GM13976 (cell line): ENCODE measurements at regions not wholly inside any gene's neighbourhood (a gene's known extent, or its start where the extent isn't known, plus 50 kb on each side); places are given as distances from the start of the nearest gene placed in this dataset.

Experiments
- DNase-seq: peaks from one replicate; pipeline ENCODE4 v3.0.0; 2012; ENCODE audit warnings: low spot score
- in situ Hi-C: fragments of 300-500 bp; cut with MboI; formaldehyde crosslinking; loops from one replicate; pipeline ENCODE4 v1.12.0; 2022; ENCODE audit warnings: low sequenced_read_pairs, mixed read lengths, inconsistent platforms; ENCODE audit not compliant: unreplicated experiment
- TF ChIP-seq, protein P1 (sequence below): IDR thresholded peaks from 2 replicates; pipeline ENCODE4 v1.5.1; 2012; ENCODE audit warnings: borderline replicate concordance, mild to moderate bottlenecking; ENCODE audit not compliant: insufficient read depth; ENCODE audit errors: extremely low read depth, missing control alignments, control extremely low read depth

DNA sequence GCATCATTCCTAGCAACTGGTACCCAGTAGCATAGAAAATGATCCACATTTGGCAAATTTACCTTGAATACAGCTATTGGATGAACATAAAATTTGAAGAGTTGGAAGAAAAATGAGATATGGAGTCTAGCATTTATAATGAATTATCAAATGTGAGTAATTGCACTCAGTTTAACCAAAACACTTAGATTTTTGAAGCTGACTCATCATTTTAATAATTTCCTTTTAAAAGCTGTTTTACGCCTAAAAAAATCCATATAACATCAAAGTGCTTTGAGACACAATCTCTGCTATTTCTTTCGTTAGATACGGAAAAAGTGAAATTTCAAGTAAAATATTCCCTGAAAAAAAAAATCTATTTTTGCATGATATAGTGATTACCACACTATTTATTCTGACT is 767.4 kb downstream of the ROBO2 start:
- TF ChIP-seq, protein P1, sequence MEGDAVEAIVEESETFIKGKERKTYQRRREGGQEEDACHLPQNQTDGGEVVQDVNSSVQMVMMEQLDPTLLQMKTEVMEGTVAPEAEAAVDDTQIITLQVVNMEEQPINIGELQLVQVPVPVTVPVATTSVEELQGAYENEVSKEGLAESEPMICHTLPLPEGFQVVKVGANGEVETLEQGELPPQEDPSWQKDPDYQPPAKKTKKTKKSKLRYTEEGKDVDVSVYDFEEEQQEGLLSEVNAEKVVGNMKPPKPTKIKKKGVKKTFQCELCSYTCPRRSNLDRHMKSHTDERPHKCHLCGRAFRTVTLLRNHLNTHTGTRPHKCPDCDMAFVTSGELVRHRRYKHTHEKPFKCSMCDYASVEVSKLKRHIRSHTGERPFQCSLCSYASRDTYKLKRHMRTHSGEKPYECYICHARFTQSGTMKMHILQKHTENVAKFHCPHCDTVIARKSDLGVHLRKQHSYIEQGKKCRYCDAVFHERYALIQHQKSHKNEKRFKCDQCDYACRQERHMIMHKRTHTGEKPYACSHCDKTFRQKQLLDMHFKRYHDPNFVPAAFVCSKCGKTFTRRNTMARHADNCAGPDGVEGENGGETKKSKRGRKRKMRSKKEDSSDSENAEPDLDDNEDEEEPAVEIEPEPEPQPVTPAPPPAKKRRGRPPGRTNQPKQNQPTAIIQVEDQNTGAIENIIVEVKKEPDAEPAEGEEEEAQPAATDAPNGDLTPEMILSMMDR: no peak

GRCh38 chr3:77814845-77815244 is 774.9 kb downstream of the ROBO2 start:
- no peak for DNase-seq
- TF ChIP-seq, protein P1: no peak
- in situ Hi-C loops: no loop called here

More for the DNA sequence above, 767.4 kb downstream of the ROBO2 start:
- DNase-seq: no peak
- in situ Hi-C loops: no loop called here

GRCh38 chr3:77815467-77815866 is 775.6 kb downstream of the ROBO2 start:
- in situ Hi-C loops: no loop called here
- TF ChIP-seq, protein P1: no peak
- DNase-seq: no peak

DNA sequence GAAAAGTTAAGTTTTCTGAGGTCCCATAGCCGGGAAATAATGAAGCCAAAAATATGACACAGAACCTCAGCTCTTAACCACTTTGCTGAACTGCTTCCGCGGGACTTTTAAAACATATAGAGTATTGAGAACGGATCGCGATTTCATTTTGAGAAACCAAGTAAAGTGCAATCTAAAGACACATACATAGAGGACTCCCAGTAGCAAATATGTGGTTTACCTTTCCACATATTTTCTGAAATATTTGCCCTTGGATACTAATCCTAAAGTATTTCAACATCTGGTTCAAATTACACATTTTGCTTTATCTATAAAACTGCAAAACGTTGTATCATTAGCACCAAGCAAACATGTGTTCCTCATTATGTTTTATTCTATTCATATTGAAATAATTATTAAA is 776.5 kb downstream of the ROBO2 start:
- DNase-seq: no peak
- in situ Hi-C loops: no loop called here
- TF ChIP-seq, protein P1: no peak

- TF ChIP-seq, protein P1: no peak
- DNase-seq: no peak
- in situ Hi-C loops: no loop called here
These were observed 785.3 kb downstream of the ROBO2 start for GRCh38 chr3:77825001-77825827.

DNA sequence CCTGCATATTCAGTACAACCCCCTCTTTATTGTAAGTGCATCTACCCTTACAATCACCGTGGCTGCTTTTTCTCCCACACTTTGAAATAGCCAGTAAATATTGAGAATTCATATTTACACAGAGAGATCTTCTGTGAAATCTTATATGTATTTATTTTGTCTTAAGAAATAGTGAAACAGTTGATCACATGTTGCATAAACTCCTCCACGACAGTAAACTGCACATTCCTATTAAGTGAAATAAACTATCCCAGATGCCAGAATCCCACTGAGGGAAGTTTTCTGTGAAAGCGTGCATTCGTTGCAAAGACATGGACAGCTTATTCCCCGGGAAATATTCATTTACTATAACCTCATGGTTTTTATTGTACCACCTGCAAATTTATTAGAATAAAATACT is 796.0 kb downstream of the ROBO2 start:
- TF ChIP-seq, protein P1: no peak
- no peak for DNase-seq
- in situ Hi-C loops: no loop called here

DNA sequence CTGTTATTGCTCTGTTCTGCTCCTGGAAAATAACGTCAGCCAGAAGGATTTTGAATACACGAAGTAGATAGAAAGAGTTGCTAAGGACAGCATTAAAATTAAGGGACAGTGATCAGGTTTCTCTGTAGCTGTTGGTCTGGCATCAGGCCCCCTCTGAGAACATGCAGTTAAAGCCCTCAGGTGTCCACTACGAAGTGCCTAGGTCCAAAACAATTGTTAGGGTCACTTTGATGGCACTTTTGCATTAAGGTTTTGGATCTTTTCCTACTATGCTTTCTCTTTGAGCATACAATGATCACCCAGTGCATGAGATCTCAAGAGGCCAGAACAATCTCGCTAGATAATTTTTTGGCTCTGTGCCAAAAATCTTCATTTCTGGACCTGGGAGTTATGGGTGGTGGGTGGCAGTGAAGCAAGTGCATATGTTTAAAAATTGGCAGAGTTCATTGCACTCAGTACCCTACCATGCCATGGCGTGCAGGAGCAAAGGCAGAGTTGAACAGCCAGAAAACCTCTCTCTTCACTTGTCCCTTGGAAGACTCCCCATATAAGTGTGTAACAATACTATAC is 797.6 kb downstream of the ROBO2 start:
- in situ Hi-C loops: no loop called here
- TF ChIP-seq, protein P1: no peak
- DNase-seq: no peak
